LNCaP clone FGC (cell line): ENCODE measurements at regions not wholly inside any gene's neighbourhood (a gene's known extent, or its start where the extent isn't known, plus 50 kb on each side); places are given as distances from the start of the nearest gene placed in this dataset.

ENCODE experiments used
- DNase-seq: peaks from one replicate; pipeline ENCODE4 v3.0.0-alpha.2; 2011; ENCODE audit warnings: low read depth
- H3K4me3 ChIP-seq: 2 replicates; pipeline ENCODE4 v1.5.1; 2011; ENCODE audit warnings: mild to moderate bottlenecking, low read depth, low read length, control low read depth
- TF ChIP-seq, protein P1 (sequence below): IDR thresholded peaks from 2 replicates; pipeline ENCODE4 v1.5.1; 2012; ENCODE audit warnings: mild to moderate bottlenecking; ENCODE audit not compliant: control insufficient read depth, insufficient read depth; ENCODE audit errors: extremely low read depth

DNA sequence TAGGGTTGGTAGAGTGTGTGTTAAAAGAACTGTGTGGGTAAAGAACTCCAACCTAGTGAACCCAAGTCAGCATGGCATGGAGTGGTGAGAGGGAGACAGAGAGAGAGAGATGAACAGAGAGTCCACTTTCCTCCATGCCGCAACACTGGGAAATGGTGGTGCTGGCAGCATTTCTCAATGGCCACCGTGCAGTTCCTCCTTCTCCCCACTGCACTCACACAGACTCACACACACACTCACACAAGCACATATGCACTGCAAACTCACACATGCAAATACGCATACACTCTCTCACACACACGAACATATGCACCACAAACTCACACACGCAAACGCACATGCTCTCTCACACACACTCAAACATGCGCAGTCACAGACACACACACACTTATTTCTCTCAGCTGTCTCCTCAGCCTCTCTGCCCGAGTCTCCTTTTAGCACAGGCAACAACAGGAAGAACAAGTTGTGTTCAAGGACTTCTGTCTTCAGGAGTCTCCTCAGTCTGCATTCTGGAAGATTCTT is 66.5 kb upstream of the LY86 start:
- H3K4me3 ChIP-seq: no peak overlapping the region
- no peak for DNase-seq
- TF ChIP-seq, protein P1, sequence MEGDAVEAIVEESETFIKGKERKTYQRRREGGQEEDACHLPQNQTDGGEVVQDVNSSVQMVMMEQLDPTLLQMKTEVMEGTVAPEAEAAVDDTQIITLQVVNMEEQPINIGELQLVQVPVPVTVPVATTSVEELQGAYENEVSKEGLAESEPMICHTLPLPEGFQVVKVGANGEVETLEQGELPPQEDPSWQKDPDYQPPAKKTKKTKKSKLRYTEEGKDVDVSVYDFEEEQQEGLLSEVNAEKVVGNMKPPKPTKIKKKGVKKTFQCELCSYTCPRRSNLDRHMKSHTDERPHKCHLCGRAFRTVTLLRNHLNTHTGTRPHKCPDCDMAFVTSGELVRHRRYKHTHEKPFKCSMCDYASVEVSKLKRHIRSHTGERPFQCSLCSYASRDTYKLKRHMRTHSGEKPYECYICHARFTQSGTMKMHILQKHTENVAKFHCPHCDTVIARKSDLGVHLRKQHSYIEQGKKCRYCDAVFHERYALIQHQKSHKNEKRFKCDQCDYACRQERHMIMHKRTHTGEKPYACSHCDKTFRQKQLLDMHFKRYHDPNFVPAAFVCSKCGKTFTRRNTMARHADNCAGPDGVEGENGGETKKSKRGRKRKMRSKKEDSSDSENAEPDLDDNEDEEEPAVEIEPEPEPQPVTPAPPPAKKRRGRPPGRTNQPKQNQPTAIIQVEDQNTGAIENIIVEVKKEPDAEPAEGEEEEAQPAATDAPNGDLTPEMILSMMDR: no peak

DNA sequence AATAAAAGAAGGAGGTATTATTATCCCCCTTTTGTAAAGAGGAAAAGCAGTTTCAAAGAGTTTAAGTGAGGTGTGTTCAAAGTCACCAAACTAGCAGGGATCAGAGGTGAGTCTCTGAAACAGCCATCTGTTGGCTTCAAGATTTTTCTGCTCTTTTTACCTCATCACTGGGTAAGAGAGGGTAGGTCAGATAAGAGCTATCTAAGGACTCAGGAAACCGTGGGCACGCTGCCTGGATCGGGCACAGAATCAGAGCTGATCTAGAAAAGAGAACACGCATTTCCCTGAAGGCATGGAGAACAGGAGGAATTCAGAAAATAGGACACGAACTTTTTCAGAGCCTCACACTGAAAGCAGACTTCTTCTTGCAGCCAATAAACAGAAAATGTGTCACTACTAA is 65.8 kb upstream of the LY86 start:
- H3K4me3 ChIP-seq: no peak overlapping the region
- no peak for DNase-seq
- TF ChIP-seq, protein P1: no peak

DNA sequence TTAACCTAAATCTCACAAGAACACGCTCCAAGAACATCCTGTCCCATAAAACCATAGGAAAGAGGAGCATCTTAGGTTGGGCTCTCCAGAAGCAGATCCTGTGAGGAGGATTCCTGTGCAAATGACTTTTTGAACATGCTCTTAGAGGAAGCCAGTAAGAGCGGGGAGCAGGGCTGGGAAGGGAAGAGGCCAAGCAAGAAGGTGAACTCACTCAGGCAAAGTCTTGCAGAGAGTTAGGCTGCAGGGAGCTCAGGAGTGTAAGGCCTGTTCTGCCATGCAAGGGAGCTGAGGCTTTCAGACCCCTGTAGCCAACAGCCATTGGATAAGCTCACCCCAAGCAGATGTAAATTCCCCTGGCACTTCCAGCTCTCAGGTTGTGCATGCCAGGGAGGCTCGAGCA is 63.6 kb upstream of the LY86 start:
- no peak for DNase-seq
- no peak overlapping the region for H3K4me3 ChIP-seq
- TF ChIP-seq, protein P1: no peak

DNA sequence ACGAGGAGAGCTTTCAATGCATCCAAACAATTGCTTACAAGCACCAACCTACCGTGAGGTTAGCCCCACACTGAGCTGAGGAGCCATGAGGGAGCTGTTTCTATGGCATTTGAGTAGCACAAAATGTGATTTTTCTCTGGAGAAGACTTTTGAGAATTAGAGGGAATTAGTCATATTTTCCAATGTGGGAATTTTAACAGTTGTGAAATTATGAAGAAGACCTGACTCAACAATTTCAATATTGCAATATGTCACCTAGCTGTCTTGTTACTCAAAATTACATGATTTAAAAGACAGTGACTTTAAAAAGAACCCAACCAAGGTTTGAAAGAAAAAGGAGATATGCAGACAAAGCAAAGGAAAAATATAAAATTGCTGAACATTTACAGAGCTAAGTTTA is 62.6 kb upstream of the LY86 start:
- no peak for DNase-seq
- no peak overlapping the region for H3K4me3 ChIP-seq
- TF ChIP-seq, protein P1: no peak

DNA sequence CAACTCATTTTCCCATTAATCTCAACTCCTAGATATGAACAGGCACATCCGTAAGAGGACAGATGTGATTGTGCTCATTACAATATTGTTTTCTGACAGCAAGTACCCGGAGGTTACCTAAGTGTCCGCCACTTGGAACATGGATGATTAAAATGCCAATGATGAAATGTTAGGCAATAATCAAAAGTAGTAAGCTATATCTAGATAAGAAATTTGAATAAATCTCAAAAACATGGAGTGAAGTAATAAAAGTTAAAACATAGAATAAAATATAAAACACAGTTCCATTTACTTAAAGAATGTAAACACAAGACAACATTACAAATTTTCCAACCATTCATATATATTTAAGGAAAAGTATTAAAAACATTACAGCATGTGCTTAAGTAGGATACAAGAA is 59.2 kb upstream of the LY86 start:
- TF ChIP-seq, protein P1: no peak
- no peak overlapping the region for H3K4me3 ChIP-seq
- DNase-seq: no peak

DNA sequence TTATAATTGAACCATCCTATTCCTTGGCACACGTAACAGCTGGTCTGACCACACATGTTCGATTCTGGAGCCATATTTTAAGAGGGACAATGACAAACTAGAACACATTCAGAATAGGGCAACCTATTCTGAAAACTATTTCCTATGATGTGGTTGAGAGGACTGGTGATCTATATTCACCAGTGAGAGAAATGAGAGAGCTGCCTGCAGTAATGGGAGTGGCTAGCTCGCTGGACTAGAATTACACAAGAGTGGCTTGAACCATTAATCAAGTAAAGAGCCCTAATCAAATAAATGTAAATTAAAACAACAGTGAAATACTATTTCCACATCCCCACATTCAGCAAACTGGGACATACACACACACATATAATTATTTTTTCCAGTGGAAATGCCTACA is 55.3 kb upstream of the LY86 start:
- TF ChIP-seq, protein P1: no peak
- DNase-seq: no peak
- no peak overlapping the region for H3K4me3 ChIP-seq

DNA sequence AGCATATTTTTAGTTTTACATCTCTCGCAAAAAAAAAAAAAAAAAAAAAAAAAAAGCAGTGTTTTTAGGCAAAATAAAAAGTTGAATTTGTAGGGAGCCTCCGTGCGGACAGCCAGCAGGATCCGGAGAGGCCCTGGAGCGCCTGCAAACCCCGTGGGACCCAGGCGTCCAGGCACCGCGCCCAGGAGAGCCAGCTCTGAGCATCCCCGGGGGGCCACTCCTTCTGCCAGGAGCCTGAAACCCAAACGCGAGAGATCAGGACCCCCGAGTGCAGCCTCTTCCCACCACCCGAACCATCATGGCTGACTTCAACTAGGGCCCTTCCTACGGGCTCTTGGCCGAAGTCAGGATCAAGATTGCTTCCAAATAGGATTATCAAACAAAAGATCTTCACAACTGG is 54.1 kb upstream of the LY86 start:
- no peak overlapping the region for H3K4me3 ChIP-seq
- TF ChIP-seq, protein P1: no peak
- no peak for DNase-seq
